ENCODE measurements at regions not wholly inside any gene's neighbourhood (a gene's known extent, or its start where the extent isn't known, plus 50 kb on each side); places are given as distances from the start of the nearest gene placed in this dataset.

DNA sequence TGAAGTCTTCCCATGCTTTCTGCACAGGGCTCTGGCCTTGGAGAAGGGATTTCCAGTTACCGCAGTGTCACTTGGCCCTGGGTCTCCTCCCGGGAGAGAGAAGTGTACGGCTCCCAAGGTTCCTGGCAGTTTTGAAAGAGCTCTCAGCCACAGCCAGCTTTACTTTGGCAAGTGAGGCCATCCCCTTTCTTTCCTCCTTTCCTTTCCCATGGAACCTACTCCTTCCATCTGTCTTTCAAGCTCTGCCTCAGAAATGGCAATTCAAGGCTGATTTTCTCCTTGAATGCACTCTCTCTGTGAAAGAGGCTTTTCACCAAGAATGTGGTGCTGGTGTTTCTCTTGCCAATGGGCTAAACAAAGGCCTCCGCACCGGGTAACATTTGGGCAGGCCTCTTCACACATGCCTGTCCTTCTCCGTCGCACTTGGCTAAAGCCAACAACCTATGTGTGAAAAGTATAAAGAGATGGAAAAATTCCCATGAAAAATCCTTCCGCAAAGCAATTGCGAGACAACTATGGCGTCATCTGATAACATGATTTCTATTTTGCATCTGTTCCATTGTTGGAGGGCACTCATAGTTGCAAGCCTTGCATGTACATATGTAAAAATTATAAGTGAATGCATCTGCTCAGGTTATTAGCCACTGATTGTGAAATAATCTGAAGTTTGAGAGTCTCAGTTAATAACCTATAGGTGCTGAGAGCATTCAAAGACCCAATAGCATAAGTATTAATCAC is 125.4 kb downstream of the PFKFB3 start:
- DNase-seq (ENCODE audit: low read depth): no peak
- H3K4me3 ChIP-seq (ENCODE audit: control insufficient read depth, low read depth, low read length): no peak overlapping the region
- TF ChIP-seq, protein P1, sequence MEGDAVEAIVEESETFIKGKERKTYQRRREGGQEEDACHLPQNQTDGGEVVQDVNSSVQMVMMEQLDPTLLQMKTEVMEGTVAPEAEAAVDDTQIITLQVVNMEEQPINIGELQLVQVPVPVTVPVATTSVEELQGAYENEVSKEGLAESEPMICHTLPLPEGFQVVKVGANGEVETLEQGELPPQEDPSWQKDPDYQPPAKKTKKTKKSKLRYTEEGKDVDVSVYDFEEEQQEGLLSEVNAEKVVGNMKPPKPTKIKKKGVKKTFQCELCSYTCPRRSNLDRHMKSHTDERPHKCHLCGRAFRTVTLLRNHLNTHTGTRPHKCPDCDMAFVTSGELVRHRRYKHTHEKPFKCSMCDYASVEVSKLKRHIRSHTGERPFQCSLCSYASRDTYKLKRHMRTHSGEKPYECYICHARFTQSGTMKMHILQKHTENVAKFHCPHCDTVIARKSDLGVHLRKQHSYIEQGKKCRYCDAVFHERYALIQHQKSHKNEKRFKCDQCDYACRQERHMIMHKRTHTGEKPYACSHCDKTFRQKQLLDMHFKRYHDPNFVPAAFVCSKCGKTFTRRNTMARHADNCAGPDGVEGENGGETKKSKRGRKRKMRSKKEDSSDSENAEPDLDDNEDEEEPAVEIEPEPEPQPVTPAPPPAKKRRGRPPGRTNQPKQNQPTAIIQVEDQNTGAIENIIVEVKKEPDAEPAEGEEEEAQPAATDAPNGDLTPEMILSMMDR (conservative IDR thresholded peaks at IDR 0.05; ENCODE audit: control insufficient read depth, insufficient read depth, low read depth, low read length): no peak

DNA sequence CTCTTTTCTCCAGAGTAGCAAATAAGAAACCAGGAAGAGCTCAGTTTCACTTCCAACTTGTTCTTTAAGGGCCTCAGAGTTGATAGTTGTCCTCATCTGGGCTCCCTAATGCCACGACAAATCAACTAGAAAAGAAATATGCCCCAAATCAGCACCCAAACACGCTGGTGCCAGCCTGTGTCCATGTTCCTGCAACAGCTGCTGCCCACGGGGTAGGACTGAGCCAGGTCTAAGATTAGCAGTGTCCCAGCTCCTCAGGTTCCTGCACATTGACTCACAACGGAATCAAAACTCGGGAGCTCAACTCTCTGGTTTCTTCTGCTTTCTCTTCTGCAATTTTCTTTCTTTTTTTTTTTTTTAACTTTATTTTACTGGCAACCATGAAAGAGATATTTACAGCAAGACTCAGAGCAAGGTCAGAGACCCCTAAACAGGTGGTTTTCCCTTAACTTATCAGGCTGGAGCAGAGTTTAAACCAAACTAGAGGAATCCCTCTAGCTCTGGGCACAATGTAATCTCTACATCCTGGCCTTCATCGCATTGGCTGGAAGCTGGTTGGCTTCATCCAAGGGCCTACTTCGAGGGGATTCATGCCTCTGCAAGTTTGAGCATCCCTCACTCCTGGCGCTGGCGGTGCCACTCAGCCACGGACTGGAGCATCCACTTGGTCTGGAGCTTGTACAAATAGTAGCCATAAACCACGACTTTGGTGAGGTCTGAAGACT is 126.1 kb downstream of the PFKFB3 start:
- no peak overlapping the region for H3K4me3 ChIP-seq (ENCODE audit: control insufficient read depth, low read depth, low read length)

DNA sequence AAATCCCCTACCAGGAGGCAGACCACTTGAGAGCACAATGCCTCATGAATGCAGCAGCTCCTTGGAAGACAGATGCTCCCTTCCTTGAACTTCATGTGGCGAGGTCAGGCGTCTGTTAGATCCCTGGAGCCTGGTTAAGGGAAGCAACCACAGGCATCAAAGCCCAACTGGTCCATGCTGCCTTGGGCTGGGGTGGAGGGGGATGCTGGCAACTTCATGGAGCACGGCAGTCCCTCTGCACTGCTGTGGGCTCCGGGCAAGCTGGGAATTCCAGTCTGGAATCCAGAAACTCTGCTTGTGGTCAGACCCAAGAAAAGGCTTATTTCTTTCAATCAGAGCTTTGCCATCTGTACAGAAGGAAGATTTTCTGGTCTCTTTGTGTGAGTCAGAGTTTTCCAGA is 130.4 kb downstream of the PFKFB3 start:
- no peak for DNase-seq (ENCODE audit: low read depth)
- H3K4me3 ChIP-seq (ENCODE audit: control insufficient read depth, low read depth, low read length): no peak overlapping the region
- TF ChIP-seq, protein P1 (conservative IDR thresholded peaks at IDR 0.05; ENCODE audit: control insufficient read depth, insufficient read depth, low read depth, low read length): no peak

More for the DNA sequence above, 126.1 kb downstream of the PFKFB3 start:
- DNase-seq (ENCODE audit: low read depth): no peak
- TF ChIP-seq, protein P1 (conservative IDR thresholded peaks at IDR 0.05; ENCODE audit: control insufficient read depth, insufficient read depth, low read depth, low read length): no peak

DNA sequence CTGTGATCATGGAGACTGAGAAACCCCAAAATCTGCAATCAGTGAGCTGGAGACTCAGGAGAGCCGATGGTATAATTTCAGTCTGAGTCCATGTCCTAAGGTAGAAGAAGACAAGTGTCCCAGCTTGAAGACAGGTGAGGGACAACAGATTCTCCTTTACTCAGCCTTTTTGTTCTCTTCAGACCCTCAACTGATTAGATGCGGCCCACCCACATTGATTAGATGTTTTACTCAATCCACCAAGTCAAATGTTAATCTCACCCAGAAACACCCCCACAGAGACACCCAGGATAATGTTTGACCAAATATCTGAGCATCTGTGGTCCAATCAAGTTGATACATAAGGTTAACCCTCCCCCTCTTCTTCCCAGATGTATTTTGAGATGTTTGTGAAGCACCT is 131.2 kb downstream of the PFKFB3 start:
- H3K4me3 ChIP-seq (ENCODE audit: control insufficient read depth, low read depth, low read length): no peak overlapping the region
- DNase-seq (ENCODE audit: low read depth): no peak
- TF ChIP-seq, protein P1 (conservative IDR thresholded peaks at IDR 0.05; ENCODE audit: control insufficient read depth, insufficient read depth, low read depth, low read length): no peak

DNA sequence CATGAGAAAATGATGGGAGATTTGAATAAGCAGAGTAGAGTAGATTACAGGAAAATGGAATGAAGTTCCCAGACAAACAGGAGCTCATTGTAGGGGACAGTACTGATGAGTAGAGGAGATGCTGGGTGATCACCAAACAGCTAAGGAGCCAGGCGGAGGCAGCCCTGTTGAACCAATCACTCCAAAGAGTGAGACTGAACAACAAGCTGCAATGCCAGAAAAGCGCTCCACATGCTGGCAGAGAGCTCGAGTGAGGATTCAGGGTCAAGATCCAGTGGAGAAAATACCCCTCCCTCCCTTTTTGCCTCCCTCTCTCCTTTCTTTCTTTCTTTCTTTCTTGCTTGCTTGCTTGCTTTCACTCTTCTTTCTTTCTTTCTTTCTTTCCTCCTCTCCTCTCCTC is 133.3 kb downstream of the PFKFB3 start:
- no peak for DNase-seq (ENCODE audit: low read depth)
- TF ChIP-seq, protein P1 (conservative IDR thresholded peaks at IDR 0.05; ENCODE audit: control insufficient read depth, insufficient read depth, low read depth, low read length): no peak
- H3K4me3 ChIP-seq (ENCODE audit: control insufficient read depth, low read depth, low read length): no peak overlapping the region

DNA sequence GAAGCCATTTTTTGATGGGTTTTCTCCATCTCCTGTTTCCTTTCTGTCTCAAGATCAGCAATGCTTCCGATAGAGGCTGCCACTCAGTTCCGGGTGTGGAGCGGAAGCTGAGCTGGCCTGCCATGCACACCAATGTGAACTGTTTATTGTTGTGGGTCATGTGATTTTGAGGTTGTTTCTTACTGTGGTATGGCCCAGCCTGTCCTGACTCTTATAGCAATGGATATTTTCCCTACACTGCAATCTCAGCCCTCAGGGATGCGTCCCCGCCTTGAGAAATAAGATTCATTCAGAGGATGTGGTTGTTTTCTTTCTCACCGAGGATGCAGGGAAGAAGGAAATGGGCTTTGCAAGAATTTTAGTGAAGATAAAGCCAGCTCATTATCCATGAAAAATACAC is 134.7 kb downstream of the PFKFB3 start:
- H3K4me3 ChIP-seq (ENCODE audit: control insufficient read depth, low read depth, low read length): no peak overlapping the region
- no peak for DNase-seq (ENCODE audit: low read depth)
- TF ChIP-seq, protein P1 (conservative IDR thresholded peaks at IDR 0.05; ENCODE audit: control insufficient read depth, insufficient read depth, low read depth, low read length): no peak

All from fibroblast of mammary gland (primary cell).